B cell (primary cell): ENCODE measurements at regions not wholly inside any gene's neighbourhood (a gene's known extent, or its start where the extent isn't known, plus 50 kb on each side); places are given as distances from the start of the nearest gene placed in this dataset.

ENCODE experiments used
- ATAC-seq: fragments of 200-7000 bp; cut with Tn5 transposase; one replicate; pipeline ENCODE4 v1.10.0; 2021; ENCODE audit warnings: low read depth, mild to moderate bottlenecking, moderate number of reproducible peaks, moderate library complexity
- CTCF ChIA-PET: fragments of 350-600 bp; sonication (Branson Sonifier 250); formaldehyde crosslinking; loops from one replicate; lab custom pipeline; 2021; ENCODE audit warnings: antibody characterized with exemption, inconsistent platforms; lab: Charles Lee
- POLR2A ChIA-PET: fragments of 350-600 bp; sonication (Branson Sonifier 250); formaldehyde crosslinking; loops from one replicate; lab custom pipeline; 2021; ENCODE audit warnings: antibody characterized with exemption; lab: Charles Lee
- DNase-seq: peaks from one replicate; pipeline ENCODE4 v3.0.0; 2013
- H2AFZ ChIP-seq: 2 replicates; pipeline ENCODE4 v1.6.1; 2012; ENCODE audit warnings: mild to moderate bottlenecking, low read depth, low read length; ENCODE audit not compliant: insufficient read depth, poor library complexity, severe bottlenecking
- H3K27ac ChIP-seq, 2 donors: 1 replicate in 1 of 2; 2 replicates in 1 of 2; pipeline ENCODE4 v1.5.1; 2012 to 2013; ENCODE audit warnings: low read length in 2 of 2, mild to moderate bottlenecking in 2 of 2, moderate library complexity in 1 of 2
- H3K27me3 ChIP-seq, 4 experiments: fragments of 200-600 bp in 1 of 4; sonication (generic) in 1 of 4; replicated peaks in 1 of 4; 1 replicate in 2 of 4; 2 replicates in 2 of 4; pipeline versions ENCODE4 v1.6.1 to v1.7.0; 2013 to 2016; ENCODE audit warnings: low read length in 3 of 4, mild to moderate bottlenecking in 2 of 4, mixed read lengths in 1 of 4, moderate library complexity in 1 of 4; ENCODE audit not compliant: insufficient read depth in 4 of 4, control insufficient read depth in 3 of 4; ENCODE audit errors: control extremely low read depth in 1 of 4
- H3K36me3 ChIP-seq, 2 experiments: replicated peaks in 1 of 2; 1 replicate in 1 of 2; 2 replicates in 1 of 2; pipeline versions ENCODE4 v1.6.1 to v1.7.1; 2013; ENCODE audit warnings: low read length in 1 of 2; ENCODE audit not compliant: insufficient read depth in 2 of 2, control insufficient read depth in 1 of 2; ENCODE audit errors: control extremely low read depth in 1 of 2, extremely low read depth in 1 of 2
- H3K4me1 ChIP-seq, 2 donors: fragments of 200-600 bp in 1 of 2; sonication (generic) in 1 of 2; 1 replicate in 1 of 2; 2 replicates in 1 of 2; pipeline versions ENCODE4 v1.5.1 to v1.6.1; 2013 to 2017; ENCODE audit warnings: low read length in 2 of 2; ENCODE audit not compliant: control insufficient read depth in 2 of 2, insufficient read depth in 2 of 2
- H3K4me2 ChIP-seq: replicated peaks from 2 replicates; pipeline ENCODE3; 2012; ENCODE audit warnings: mild to moderate bottlenecking, low read depth, low read length; ENCODE audit not compliant: poor library complexity, severe bottlenecking
- H3K4me3 ChIP-seq, 5 experiments: fragments of 200-600 bp in 1 of 5; sonication (generic) in 1 of 5; 1 replicate in 3 of 5; 2 replicates in 2 of 5; pipeline versions ENCODE4 v1.5.1 to v1.7.0; 2011 to 2016; ENCODE audit warnings: low read length in 4 of 5, mild to moderate bottlenecking in 4 of 5, low read depth in 2 of 5, control low read depth in 1 of 5, moderate library complexity in 1 of 5; ENCODE audit not compliant: insufficient read depth in 1 of 5; ENCODE audit errors: control extremely low read depth in 1 of 5, extremely low read depth in 1 of 5
- H3K79me2 ChIP-seq: fragments of 200-600 bp; sonication (generic); one replicate; pipeline ENCODE4 v1.6.0; 2016; ENCODE audit warnings: low read length; ENCODE audit not compliant: control insufficient read depth, insufficient read depth
- H3K9ac ChIP-seq: fragments of 200-600 bp; sonication (generic); 2 replicates; pipeline ENCODE4 v1.6.1; 2017; ENCODE audit warnings: mild to moderate bottlenecking, low read length, moderate library complexity
- H3K9me3 ChIP-seq, 3 donors: one replicate each; pipeline versions ENCODE4 v1.6.1 to v1.7.1; 2013; ENCODE audit warnings: low read length in 2 of 3; ENCODE audit not compliant: control insufficient read depth in 2 of 3, insufficient read depth in 1 of 3; ENCODE audit errors: control extremely low read depth in 1 of 3
- H4K20me1 ChIP-seq: 2 replicates; pipeline ENCODE4 v1.6.0; 2012; ENCODE audit warnings: mild to moderate bottlenecking, low read length; ENCODE audit not compliant: insufficient read depth, control insufficient read depth, poor library complexity, severe bottlenecking
- H3K27ac Mint-ChIP-seq: one replicate; pipeline ENCODE4 v1.8.0; 2021; ENCODE audit warnings: mixed read lengths
- H3K27me3 Mint-ChIP-seq: one replicate; pipeline ENCODE4 v1.8.0; 2021; ENCODE audit warnings: mixed read lengths
- H3K4me1 Mint-ChIP-seq: one replicate; pipeline ENCODE4 v1.8.0; 2021; ENCODE audit warnings: mixed read lengths
- H3K4me3 Mint-ChIP-seq: one replicate; pipeline ENCODE4 v1.8.0; 2021; ENCODE audit warnings: mixed read lengths
- H3K9me3 Mint-ChIP-seq: one replicate; pipeline ENCODE4 v1.8.0; 2022; ENCODE audit warnings: mixed read lengths; ENCODE audit not compliant: insufficient read depth
- EZH2 ChIP-seq: IDR thresholded peaks from 2 replicates; pipeline ENCODE4 v1.6.1; 2012; ENCODE audit warnings: borderline replicate concordance, low read depth, mild to moderate bottlenecking, moderate library complexity, low read length; ENCODE audit not compliant: insufficient read depth, poor library complexity, severe bottlenecking
- WGBS: methylation state at CpG from one replicate; pipeline ENCODE4 v1.1.5; 2013; ENCODE audit warnings: missing lambda C conversion rate; ENCODE audit not compliant: insufficient coverage; 5-methylcytosine and 5-hydroxymethylcytosine counted together
- intact Hi-C: fragments of 100-400 bp; cut with micrococcal nuclease; formaldehyde crosslinking; loops from one replicate; pipeline ENCODE4 v1.10.0; 2022
- TF ChIP-seq, protein P1 (sequence below): fragments of 200-600 bp; IDR thresholded peaks from one replicate; pipeline ENCODE4 v1.8.0; 2022; ENCODE audit warnings: antibody characterized with exemption, mild to moderate bottlenecking

DNA sequence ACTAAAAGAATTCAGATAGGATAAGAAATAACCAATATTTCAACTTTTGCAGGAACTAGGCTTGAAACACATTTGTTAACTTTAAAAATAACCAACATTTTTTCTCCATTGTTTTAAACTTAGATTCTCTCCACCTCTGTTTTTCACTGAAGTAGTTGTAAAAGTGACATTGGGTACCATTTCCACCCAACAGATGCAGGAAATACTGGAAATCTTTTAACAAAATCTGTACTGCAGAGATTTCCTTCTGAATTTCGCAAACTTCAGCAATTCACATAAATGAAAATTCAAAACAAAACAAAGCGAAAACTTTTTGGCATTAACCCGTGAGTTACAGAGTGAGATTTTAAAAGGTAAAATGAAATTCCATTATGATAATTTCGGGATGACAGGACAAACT lies 731.7 kb downstream of the RFPL4B start:
- Histone ChIP-seq H3K4me1 (no peaks in the 10 kb centered on the region), H3K27ac (no peak overlapping the region), H3K9ac (no peak overlapping the region), H3K9me3 (no peaks in the 10 kb centered on the region), H3K27me3 (no peaks in the 10 kb centered on the region), H3K79me2 (no peaks in the 10 kb centered on the region), H3K36me3 (no peaks in the 10 kb centered on the region), H4K20me1 (no peaks in the 10 kb centered on the region), H2AFZ (no peak overlapping the region), H3K4me3 (no peak overlapping the region), H3K4me2 (no peak overlapping the region)
- H3K4me1 Mint-ChIP-seq, result no peaks in the 10 kb centered on the region
- intact Hi-C loops, result no loop called here
- ChIA-PET CTCF (no interaction called here), POLR2A (no interaction called here)
- no CpG with 5 or more reads among the region's 4 CpGs for WGBS
- no peak overlapping the region for H3K27ac Mint-ChIP-seq
- no peak for DNase-seq
- TF ChIP-seq, protein P1, sequence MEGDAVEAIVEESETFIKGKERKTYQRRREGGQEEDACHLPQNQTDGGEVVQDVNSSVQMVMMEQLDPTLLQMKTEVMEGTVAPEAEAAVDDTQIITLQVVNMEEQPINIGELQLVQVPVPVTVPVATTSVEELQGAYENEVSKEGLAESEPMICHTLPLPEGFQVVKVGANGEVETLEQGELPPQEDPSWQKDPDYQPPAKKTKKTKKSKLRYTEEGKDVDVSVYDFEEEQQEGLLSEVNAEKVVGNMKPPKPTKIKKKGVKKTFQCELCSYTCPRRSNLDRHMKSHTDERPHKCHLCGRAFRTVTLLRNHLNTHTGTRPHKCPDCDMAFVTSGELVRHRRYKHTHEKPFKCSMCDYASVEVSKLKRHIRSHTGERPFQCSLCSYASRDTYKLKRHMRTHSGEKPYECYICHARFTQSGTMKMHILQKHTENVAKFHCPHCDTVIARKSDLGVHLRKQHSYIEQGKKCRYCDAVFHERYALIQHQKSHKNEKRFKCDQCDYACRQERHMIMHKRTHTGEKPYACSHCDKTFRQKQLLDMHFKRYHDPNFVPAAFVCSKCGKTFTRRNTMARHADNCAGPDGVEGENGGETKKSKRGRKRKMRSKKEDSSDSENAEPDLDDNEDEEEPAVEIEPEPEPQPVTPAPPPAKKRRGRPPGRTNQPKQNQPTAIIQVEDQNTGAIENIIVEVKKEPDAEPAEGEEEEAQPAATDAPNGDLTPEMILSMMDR, result no peak
- TF ChIP-seq EZH2, result no peak
- ATAC-seq, result no peak
- no peaks in the 10 kb centered on the region for H3K9me3 Mint-ChIP-seq
- no peak overlapping the region for H3K4me3 Mint-ChIP-seq
- peaks cover 5% of the 10 kb centered on the region for H3K27me3 Mint-ChIP-seq

DNA sequence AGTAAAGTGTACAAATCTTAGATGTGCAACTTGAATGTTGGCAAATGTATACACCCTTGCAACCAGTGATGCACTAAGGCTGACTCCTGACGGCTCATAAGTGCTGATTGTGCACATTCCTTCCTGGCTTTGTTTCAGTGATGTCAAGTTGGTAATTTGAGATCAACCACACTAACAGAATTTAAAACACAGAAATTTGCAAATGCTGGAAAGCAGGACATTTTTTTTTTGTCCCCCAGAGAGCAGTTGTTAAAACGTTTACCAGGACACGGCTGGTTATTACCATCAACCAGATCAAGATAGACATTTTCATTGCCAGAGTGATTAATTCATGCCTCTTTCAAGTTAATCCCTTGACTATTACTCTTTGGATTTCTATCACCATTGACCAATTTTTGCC lies 735.6 kb downstream of the RFPL4B start:
- Histone ChIP-seq H3K27me3 (no peaks in the 10 kb centered on the region), H3K79me2 (no peaks in the 10 kb centered on the region), H3K9me3 (no peaks in the 10 kb centered on the region), H3K9ac (no peak overlapping the region), H2AFZ (no peak overlapping the region), H4K20me1 (no peaks in the 10 kb centered on the region), H3K36me3 (no peaks in the 10 kb centered on the region), H3K4me3 (no peak overlapping the region), H3K4me1 (no peaks in the 10 kb centered on the region), H3K27ac (no peak overlapping the region), H3K4me2 (no peak overlapping the region)
- TF ChIP-seq, protein P1, result no peak
- no peak for TF ChIP-seq EZH2
- intact Hi-C loops, result no loop called here
- Mint-ChIP-seq H3K4me1 (no peaks in the 10 kb centered on the region), H3K27ac (no peak overlapping the region), H3K27me3 (peaks cover 4% of the 10 kb centered on the region), H3K4me3 (no peak overlapping the region), H3K9me3 (no peaks in the 10 kb centered on the region)
- no peak for DNase-seq
- WGBS, result 62% methylated on average over 3 of the region's 3 CpGs
- ChIA-PET CTCF (no interaction called here), POLR2A (no interaction called here)
- ATAC-seq, result no peak
